HepG2 (cell line): ENCODE measurements at regions not wholly inside any gene's neighbourhood (a gene's known extent, or its start where the extent isn't known, plus 50 kb on each side); places are given as distances from the start of the nearest gene placed in this dataset.

Experiments used
- ATAC-seq: fragments of 200-7000 bp; cut with Tn5 transposase; 3 replicates; pipeline ENCODE4 v1.9.1; 2020; ENCODE audit warnings: mild to moderate bottlenecking, moderate library complexity
- BruUV-seq: library from RNA; stranded (reverse); fragments of 400-500 nt; replicated peaks from 2 replicates; lab custom pipeline; 2021; lab: Mats Ljungman, UMichigan
- CTCF ChIA-PET: fragments of 300-600 bp; formaldehyde crosslinking; extraction: SDS; loops from one replicate; lab custom pipeline; 2021; ENCODE audit warnings: low total read pairs, inconsistent platforms, low intra/inter-chr PET ratio; lab: Yijun Ruan, JAX
- POLR2A ChIA-PET: fragments of 350-600 bp; sonication (Branson Sonifier 250); formaldehyde crosslinking; loops from one replicate; lab custom pipeline; 2020; ENCODE audit warnings: antibody characterized with exemption, inconsistent platforms; lab: Yijun Ruan, JAX
- DNase-seq: peaks from one replicate; pipeline ENCODE4 v3.0.0-alpha.2; 2015; ENCODE audit warnings: low spot score
- FAIRE-seq: peaks from 3 replicates; lab custom pipeline; 2011; peaks lifted over from hg19 to GRCh38; lab: Jason Lieb, UNC
- H2AFZ ChIP-seq: one replicate; pipeline ENCODE4 v1.6.1; 2011; ENCODE audit warnings: low read length, inconsistent platforms
- H3K27ac ChIP-seq: fragments of 300-600 bp; 3 replicates; pipeline ENCODE4 v1.8.0; 2011; ENCODE audit warnings: mixed run types, mild to moderate bottlenecking, mixed read lengths, low read length, inconsistent platforms; ENCODE audit not compliant: insufficient read depth; ENCODE audit errors: extremely low read length
- H3K27me3 ChIP-seq, 2 experiments: fragments of 200-600 bp in 1 of 2; 2 replicates in 1 of 2; 3 replicates in 1 of 2; pipeline versions ENCODE4 v1.6.0 to v1.8.0; 2011; ENCODE audit warnings: low read length in 2 of 2, mild to moderate bottlenecking in 2 of 2, moderate library complexity in 2 of 2, inconsistent platforms in 1 of 2; ENCODE audit not compliant: insufficient read depth in 2 of 2, control insufficient read depth in 1 of 2
- H3K36me3 ChIP-seq, 2 experiments: fragments of 200-600 bp in 1 of 2; replicated peaks in 1 of 2; 2 replicates in 1 of 2; 3 replicates in 1 of 2; pipeline versions ENCODE4 v1.5.1 to v1.8.0; 2011; ENCODE audit warnings: low read length in 2 of 2, inconsistent platforms in 1 of 2; ENCODE audit not compliant: insufficient read depth in 2 of 2, control insufficient read depth in 1 of 2
- H3K4me1 ChIP-seq: 2 replicates; pipeline ENCODE4 v1.5.1; 2012; ENCODE audit warnings: low read length, inconsistent platforms; ENCODE audit not compliant: insufficient read depth
- H3K4me2 ChIP-seq: 2 replicates; pipeline ENCODE4 v1.6.0; 2011; ENCODE audit warnings: low read depth, low read length, inconsistent platforms
- H3K4me3 ChIP-seq, 3 experiments: fragments of 200-600 bp in 1 of 3; sonication (generic), shearing (Covaris generic) in 1 of 3; replicated peaks in 1 of 3; 2 replicates each; pipeline ENCODE4 v1.5.1; 2011 to 2016; ENCODE audit warnings: low read length in 3 of 3, inconsistent platforms in 2 of 3, low read depth in 2 of 3, mild to moderate bottlenecking in 2 of 3, control low read depth in 1 of 3, mixed read lengths in 1 of 3; ENCODE audit not compliant: insufficient read depth in 1 of 3
- H3K79me2 ChIP-seq: one replicate; pipeline ENCODE4 v1.6.1; 2011; ENCODE audit warnings: low read length, inconsistent platforms; ENCODE audit not compliant: insufficient read depth
- H3K9ac ChIP-seq: 2 replicates; pipeline ENCODE4 v1.6.0; 2011; ENCODE audit warnings: mild to moderate bottlenecking, low read depth, low read length, inconsistent platforms; ENCODE audit not compliant: insufficient read depth
- H3K9me3 ChIP-seq: 2 replicates; pipeline ENCODE4 v1.5.1; 2012; ENCODE audit warnings: mild to moderate bottlenecking, low read length
- H4K20me1 ChIP-seq: 2 replicates; pipeline ENCODE4 v1.6.0; 2011; ENCODE audit warnings: inconsistent platforms, mild to moderate bottlenecking, low read length, moderate library complexity; ENCODE audit not compliant: insufficient read depth
- ARHGAP35 ChIP-seq: sonication (generic); formaldehyde crosslinking; IDR thresholded peaks from 2 replicates; pipeline ENCODE4 v1.9.0; 2022; ENCODE audit warnings: mild to moderate bottlenecking, inconsistent platforms, moderate library complexity, missing genetic modification reagents, borderline replicate concordance
- CENPT ChIP-seq: sonication (generic); formaldehyde crosslinking; IDR thresholded peaks from 2 replicates; pipeline ENCODE4 v1.8.0; 2022; ENCODE audit warnings: low read depth, mild to moderate bottlenecking, moderate library complexity, missing genetic modification reagents
- DZIP1 ChIP-seq: sonication (generic); formaldehyde crosslinking; IDR thresholded peaks from 2 replicates; pipeline ENCODE4 v1.5.0; 2020; ENCODE audit warnings: mild to moderate bottlenecking, missing genetic modification reagents
- TBX2 ChIP-seq: sonication (generic); formaldehyde crosslinking; IDR thresholded peaks from 2 replicates; pipeline ENCODE4 v1.5.0; 2020; ENCODE audit warnings: missing genetic modification reagents, mild to moderate bottlenecking, borderline replicate concordance
- TBX3 ChIP-seq: fragments of 450-650 bp; IDR thresholded peaks from 2 replicates; pipeline ENCODE4 v1.6.1; 2017; ENCODE audit warnings: antibody characterized with exemption, mild to moderate bottlenecking, inconsistent platforms, borderline replicate concordance
- ZNF17 ChIP-seq: sonication (generic); formaldehyde crosslinking; IDR thresholded peaks from 2 replicates; pipeline ENCODE4 v1.5.0; 2020; ENCODE audit warnings: mild to moderate bottlenecking, missing genetic modification reagents
- ZNF24 ChIP-seq: fragments of 450-650 bp; IDR thresholded peaks from 2 replicates; pipeline ENCODE4 v1.6.1; 2017; ENCODE audit warnings: antibody characterized with exemption, mild to moderate bottlenecking
- ZNF282 ChIP-seq: fragments of 450-650 bp; IDR thresholded peaks from 2 replicates; pipeline ENCODE4 v1.6.1; 2018; ENCODE audit not compliant: partially characterized antibody
- ZNF333 ChIP-seq: sonication (generic); formaldehyde crosslinking; IDR thresholded peaks from 2 replicates; pipeline ENCODE4 v1.4.0; 2020; ENCODE audit warnings: mild to moderate bottlenecking, missing genetic modification reagents, borderline replicate concordance
- ZNF33B ChIP-seq: sonication (generic); formaldehyde crosslinking; IDR thresholded peaks from 2 replicates; pipeline ENCODE4 v1.5.1; 2020; ENCODE audit warnings: mild to moderate bottlenecking, missing genetic modification reagents
- ZNF441 ChIP-seq: sonication (generic); formaldehyde crosslinking; IDR thresholded peaks from 2 replicates; pipeline ENCODE4 v1.7.0; 2021; ENCODE audit warnings: missing genetic modification reagents, borderline replicate concordance
- ZNF562 ChIP-seq: sonication (generic); formaldehyde crosslinking; IDR thresholded peaks from 2 replicates; pipeline ENCODE4 v1.8.0; 2022; ENCODE audit warnings: missing genetic modification reagents, borderline replicate concordance
- ZNF569 ChIP-seq: sonication (generic); formaldehyde crosslinking; IDR thresholded peaks from 2 replicates; pipeline ENCODE4 v1.5.0; 2020; ENCODE audit warnings: mild to moderate bottlenecking, missing genetic modification reagents, moderate library complexity, borderline replicate concordance
- ZNF703 ChIP-seq: sonication (generic); formaldehyde crosslinking; IDR thresholded peaks from 2 replicates; pipeline ENCODE4 v1.5.1; 2020; ENCODE audit warnings: missing genetic modification reagents, mild to moderate bottlenecking, moderate library complexity, borderline replicate concordance
- WGBS: methylation state at CpG from one replicate; pipeline ENCODE4 v1.1.6; 2017; ENCODE audit warnings: low lambda C conversion rate; 5-methylcytosine and 5-hydroxymethylcytosine counted together
- in situ Hi-C: cut with HindIII; loops from 2 replicates; pipeline ENCODE4 v1.10.0; 2017; ENCODE audit warnings: low pct_unique_long_range_greater_than_20kb; ENCODE audit not compliant: extremely low pct_ligation_motif_present
- intact Hi-C: fragments of 100-400 bp; cut with micrococcal nuclease; formaldehyde crosslinking; loops from one replicate; pipeline ENCODE4 v1.10.0; 2022; ENCODE audit not compliant: unreplicated experiment
- TF ChIP-seq, protein P1 (sequence below): IDR thresholded peaks from 2 replicates; pipeline ENCODE4 v1.4.0; 2020; ENCODE audit warnings: mild to moderate bottlenecking, missing genetic modification reagents
- TF ChIP-seq, protein P2 (sequence below): sonication (generic); formaldehyde crosslinking; IDR thresholded peaks from 2 replicates; pipeline ENCODE4 v1.4.0; 2020; ENCODE audit warnings: missing genetic modification reagents, borderline replicate concordance

DNA sequence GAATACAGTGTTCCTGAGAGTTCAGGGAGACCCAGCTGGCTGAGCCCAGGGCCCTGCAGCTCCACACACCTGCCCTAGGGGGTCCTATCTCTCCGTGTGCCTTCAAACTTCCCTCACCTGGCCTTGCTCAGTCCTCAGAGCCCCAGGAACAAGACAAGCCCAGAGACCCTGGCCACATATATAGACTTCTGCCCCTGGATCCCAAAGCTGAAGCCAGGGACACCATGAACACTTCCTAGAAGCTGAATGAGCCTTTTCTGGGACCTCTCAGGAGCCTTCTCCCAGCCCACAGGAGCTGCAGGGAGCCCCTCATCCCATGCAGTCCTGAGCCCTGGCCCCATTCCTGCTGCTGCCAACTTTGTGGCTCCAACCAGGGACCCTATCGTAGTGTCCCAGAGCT, 190.5 kb downstream of the DICER1 start:
- in situ Hi-C loops (no loop called here), intact Hi-C loops (no loop called here)
- H4K20me1 ChIP-seq = no peaks in the 10 kb centered on the region
- no peaks in the 10 kb centered on the region for H3K79me2 ChIP-seq
- no peaks in the 10 kb centered on the region for H3K4me1 ChIP-seq
- no peak overlapping the region for H3K4me2 ChIP-seq
- FAIRE-seq = no peak
- H3K27ac ChIP-seq = no peak overlapping the region
- POLR2A ChIA-PET = no interaction called here
- CTCF ChIA-PET = no interaction called here
- no peaks in the 10 kb centered on the region for H3K9me3 ChIP-seq
- peaks cover 0 to 40% of the 10 kb centered on the region in 2 experiments; a peak in 2 of 5 replicates for H3K27me3 ChIP-seq
- no peak overlapping the region for H3K4me3 ChIP-seq
- no TSS peak for BruUV-seq
- H3K9ac ChIP-seq = no peak overlapping the region
- H3K36me3 ChIP-seq = no peaks in the 10 kb centered on the region
- no peak for DNase-seq
- ATAC-seq = no peak
- no peak overlapping the region for H2AFZ ChIP-seq
- 0% methylated on average over 1 of the region's 2 CpGs for WGBS
- TF ChIP-seq ZNF569 (CRISPR knock-in tag) = no peak
- no peak for TF ChIP-seq ZNF282
- no peak for TF ChIP-seq ZNF562
- no peak for TF ChIP-seq ZNF17 (CRISPR knock-in tag)
- TF ChIP-seq ZNF703 = no peak
- no peak for TF ChIP-seq ZNF441 (CRISPR knock-in tag)
- no peak for TF ChIP-seq ZNF333 (CRISPR knock-in tag)
- TF ChIP-seq TBX3 = no peak
- TF ChIP-seq, protein P1, sequence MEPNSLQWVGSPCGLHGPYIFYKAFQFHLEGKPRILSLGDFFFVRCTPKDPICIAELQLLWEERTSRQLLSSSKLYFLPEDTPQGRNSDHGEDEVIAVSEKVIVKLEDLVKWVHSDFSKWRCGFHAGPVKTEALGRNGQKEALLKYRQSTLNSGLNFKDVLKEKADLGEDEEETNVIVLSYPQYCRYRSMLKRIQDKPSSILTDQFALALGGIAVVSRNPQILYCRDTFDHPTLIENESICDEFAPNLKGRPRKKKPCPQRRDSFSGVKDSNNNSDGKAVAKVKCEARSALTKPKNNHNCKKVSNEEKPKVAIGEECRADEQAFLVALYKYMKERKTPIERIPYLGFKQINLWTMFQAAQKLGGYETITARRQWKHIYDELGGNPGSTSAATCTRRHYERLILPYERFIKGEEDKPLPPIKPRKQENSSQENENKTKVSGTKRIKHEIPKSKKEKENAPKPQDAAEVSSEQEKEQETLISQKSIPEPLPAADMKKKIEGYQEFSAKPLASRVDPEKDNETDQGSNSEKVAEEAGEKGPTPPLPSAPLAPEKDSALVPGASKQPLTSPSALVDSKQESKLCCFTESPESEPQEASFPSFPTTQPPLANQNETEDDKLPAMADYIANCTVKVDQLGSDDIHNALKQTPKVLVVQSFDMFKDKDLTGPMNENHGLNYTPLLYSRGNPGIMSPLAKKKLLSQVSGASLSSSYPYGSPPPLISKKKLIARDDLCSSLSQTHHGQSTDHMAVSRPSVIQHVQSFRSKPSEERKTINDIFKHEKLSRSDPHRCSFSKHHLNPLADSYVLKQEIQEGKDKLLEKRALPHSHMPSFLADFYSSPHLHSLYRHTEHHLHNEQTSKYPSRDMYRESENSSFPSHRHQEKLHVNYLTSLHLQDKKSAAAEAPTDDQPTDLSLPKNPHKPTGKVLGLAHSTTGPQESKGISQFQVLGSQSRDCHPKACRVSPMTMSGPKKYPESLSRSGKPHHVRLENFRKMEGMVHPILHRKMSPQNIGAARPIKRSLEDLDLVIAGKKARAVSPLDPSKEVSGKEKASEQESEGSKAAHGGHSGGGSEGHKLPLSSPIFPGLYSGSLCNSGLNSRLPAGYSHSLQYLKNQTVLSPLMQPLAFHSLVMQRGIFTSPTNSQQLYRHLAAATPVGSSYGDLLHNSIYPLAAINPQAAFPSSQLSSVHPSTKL (CRISPR knock-in tag) = no peak
- no peak for TF ChIP-seq ARHGAP35 (CRISPR knock-in tag)
- TF ChIP-seq ZNF33B (CRISPR knock-in tag) = no peak
- TF ChIP-seq, protein P2, sequence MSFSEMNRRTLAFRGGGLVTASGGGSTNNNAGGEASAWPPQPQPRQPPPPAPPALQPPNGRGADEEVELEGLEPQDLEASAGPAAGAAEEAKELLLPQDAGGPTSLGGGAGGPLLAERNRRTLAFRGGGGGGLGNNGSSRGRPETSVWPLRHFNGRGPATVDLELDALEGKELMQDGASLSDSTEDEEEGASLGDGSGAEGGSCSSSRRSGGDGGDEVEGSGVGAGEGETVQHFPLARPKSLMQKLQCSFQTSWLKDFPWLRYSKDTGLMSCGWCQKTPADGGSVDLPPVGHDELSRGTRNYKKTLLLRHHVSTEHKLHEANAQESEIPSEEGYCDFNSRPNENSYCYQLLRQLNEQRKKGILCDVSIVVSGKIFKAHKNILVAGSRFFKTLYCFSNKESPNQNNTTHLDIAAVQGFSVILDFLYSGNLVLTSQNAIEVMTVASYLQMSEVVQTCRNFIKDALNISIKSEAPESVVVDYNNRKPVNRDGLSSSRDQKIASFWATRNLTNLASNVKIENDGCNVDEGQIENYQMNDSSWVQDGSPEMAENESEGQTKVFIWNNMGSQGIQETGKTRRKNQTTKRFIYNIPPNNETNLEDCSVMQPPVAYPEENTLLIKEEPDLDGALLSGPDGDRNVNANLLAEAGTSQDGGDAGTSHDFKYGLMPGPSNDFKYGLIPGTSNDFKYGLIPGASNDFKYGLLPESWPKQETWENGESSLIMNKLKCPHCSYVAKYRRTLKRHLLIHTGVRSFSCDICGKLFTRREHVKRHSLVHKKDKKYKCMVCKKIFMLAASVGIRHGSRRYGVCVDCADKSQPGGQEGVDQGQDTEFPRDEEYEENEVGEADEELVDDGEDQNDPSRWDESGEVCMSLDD (CRISPR knock-in tag) = no peak
- no peak for TF ChIP-seq CENPT (CRISPR knock-in tag)
- TF ChIP-seq ZNF24 = no peak
- TF ChIP-seq TBX2 (CRISPR knock-in tag) = no peak
- TF ChIP-seq DZIP1 (CRISPR knock-in tag) = no peak
